ENCODE measurements at regions not wholly inside any gene's neighbourhood (a gene's known extent, or its start where the extent isn't known, plus 50 kb on each side); places are given as distances from the start of the nearest gene placed in this dataset.

GRCh38 chr9:19732441-19732951 is 56.3 kb downstream of the SLC24A2 start:
- Histone ChIP-seq H4K5ac (ENCODE audit: insufficient read length, low read depth, low read length) (no peak overlapping the region), H4K8ac (replicated peaks; ENCODE audit: insufficient read length, low read depth, low read length) (no peak overlapping the region), H2BK120ac (ENCODE audit: low read depth, low read length, poor library complexity, severe bottlenecking) (no peak overlapping the region), H2AFZ (ENCODE audit: low read length) (no peak overlapping the region), H3K23me2 (ENCODE audit: insufficient read length, low read depth, low read length, poor library complexity, severe bottlenecking) (no peaks in the 10 kb centered on the region), H2BK15ac (ENCODE audit: low read depth, low read length) (no peak overlapping the region), H3K56ac (ENCODE audit: insufficient read length, low read depth, low read length) (no peak overlapping the region), H2BK5ac (ENCODE audit: insufficient read length, low read length) (no peak overlapping the region), H3K4me2 (ENCODE audit: insufficient read depth, insufficient read length, low read length) (no peak overlapping the region), H3T11ph (ENCODE audit: low read length) (no peak overlapping the region), H2AK5ac (ENCODE audit: insufficient read length, low read length) (no peak overlapping the region), H3K27ac (ENCODE audit: insufficient read length, low read depth, low read length) (no peak overlapping the region), H2BK20ac (ENCODE audit: low read depth, low read length, poor library complexity, severe bottlenecking) (no peak overlapping the region), H4K20me1 (ENCODE audit: control insufficient read depth, insufficient read depth, insufficient read length) (no peaks in the 10 kb centered on the region), H3K27me3 (ENCODE audit: insufficient read depth, low read length) (no peaks in the 10 kb centered on the region), H2BK12ac (ENCODE audit: insufficient read length, low read depth, low read length) (no peak overlapping the region), H3K4me1 (ENCODE audit: insufficient read depth, low read length) (no peaks in the 10 kb centered on the region), H3K79me1 (ENCODE audit: insufficient read depth, low read depth, low read length, poor library complexity, severe bottlenecking) (no peaks in the 10 kb centered on the region), H3K4ac (ENCODE audit: low read depth, low read length) (no peak overlapping the region), H3K14ac (ENCODE audit: insufficient read depth, low read length) (no peak overlapping the region), H3K9ac (ENCODE audit: extremely low read depth, insufficient read length, low read length) (no peak overlapping the region), H3K79me2 (ENCODE audit: insufficient read depth, low read length) (no peaks in the 10 kb centered on the region), H3K23ac (ENCODE audit: insufficient read length, low read depth, low read length) (no peak overlapping the region), H3K9me3 (ENCODE audit: control insufficient read depth, low read depth, low read length) (no peaks in the 10 kb centered on the region), H4K91ac (ENCODE audit: insufficient read length, low read depth, low read length) (no peak overlapping the region), H3K18ac (ENCODE audit: insufficient read length, low read depth, low read length) (no peak overlapping the region)
- Mint-ChIP-seq H3K9me3 (peaks cover 0 to 6% of the 10 kb centered on the region in 2 experiments; a peak in 2 of 5 replicates), H3K27ac (no peak overlapping the region; a peak in 1 of 7 replicates), H3K36me3 (ENCODE audit: insufficient read depth in 1 of 3, low read depth in 3 of 3) (peaks cover 0 to 3% (median 0%) of the 10 kb centered on the region in 3 experiments; a peak in 3 of 7 replicates), H3K4me3 (no peak overlapping the region), H3K27me3 (ENCODE audit: low read depth) (no peaks in the 10 kb centered on the region), H3K4me1 (peaks cover 0 to 3% of the 10 kb centered on the region in 2 experiments; a peak in 2 of 4 replicates)
- DNase-seq, result no peak
- no CpG with 5 or more reads among the region's 5 CpGs for WGBS (ENCODE audit: extremely low coverage, insufficient read length, low lambda C conversion rate)
- TF ChIP-seq CTCF (conservative IDR thresholded peaks at IDR 0.05), result no peak
